Lung (tissue), 11 donors: ENCODE measurements at regions not wholly inside any gene's neighbourhood (a gene's known extent, or its start where the extent isn't known, plus 50 kb on each side); places are given as distances from the start of the nearest gene placed in this dataset.
A peak's percentile ranks its signal among the peaks of the same experiment; 100 is the strongest.

Experiments
- ATAC-seq: fragments of 200-7000 bp; cut with Tn5 transposase; one replicate; pipeline ENCODE4 v1.9.1; 2020; ENCODE audit warnings: moderate number of reproducible peaks; ENCODE audit not compliant: insufficient read depth, low FRiP score
- DNase-seq, 3 donors: peaks; one replicate each; pipeline ENCODE4 v3.0.0-alpha.2; 2013 to 2017
- H3K27ac ChIP-seq, 2 donors: one replicate each; pipeline ENCODE4 v1.5.1; 2013; ENCODE audit warnings: mild to moderate bottlenecking in 2 of 2, moderate library complexity in 2 of 2, control low read depth in 1 of 2, inconsistent platforms in 1 of 2, low read depth in 1 of 2, low read length in 1 of 2
- H3K27me3 ChIP-seq, 3 donors: one replicate each; pipeline ENCODE4 v1.5.1; 2013; ENCODE audit warnings: low read length in 2 of 3; ENCODE audit not compliant: control insufficient read depth in 3 of 3, insufficient read depth in 3 of 3
- H3K36me3 ChIP-seq, 4 donors: one replicate each; pipeline ENCODE4 v1.5.1; 2013; ENCODE audit warnings: low read length in 4 of 4, mild to moderate bottlenecking in 1 of 4, moderate library complexity in 1 of 4; ENCODE audit not compliant: control insufficient read depth in 4 of 4, insufficient read depth in 4 of 4
- H3K4me1 ChIP-seq, 5 donors: one replicate each; pipeline ENCODE4 v1.5.1; 2013; ENCODE audit warnings: low read length in 5 of 5, mild to moderate bottlenecking in 2 of 5, moderate library complexity in 1 of 5; ENCODE audit not compliant: control insufficient read depth in 5 of 5, insufficient read depth in 5 of 5
- H3K4me3 ChIP-seq: one replicate; pipeline ENCODE4 v1.5.1; 2013; ENCODE audit warnings: mild to moderate bottlenecking, control low read depth, moderate library complexity
- H3K9ac ChIP-seq, 2 donors: one replicate each; pipeline ENCODE4 v1.5.1; 2013; ENCODE audit warnings: low read length in 2 of 2, control low read depth in 1 of 2; ENCODE audit not compliant: insufficient read depth in 1 of 2
- H3K9me3 ChIP-seq, 4 donors: one replicate each; pipeline ENCODE4 v1.5.1; 2013; ENCODE audit warnings: low read length in 3 of 4, mild to moderate bottlenecking in 1 of 4, moderate library complexity in 1 of 4; ENCODE audit not compliant: control insufficient read depth in 4 of 4, insufficient read depth in 3 of 4
- CTCF ChIP-seq: IDR thresholded peaks from 2 replicates; pipeline ENCODE4 v1.5.1; 2012; ENCODE audit warnings: mild to moderate bottlenecking; ENCODE audit errors: control extremely low read depth, extremely low read depth
- WGBS, 2 donors: extraction: QIAGEN DNeasy Blood & Tissue Kit; methylation state at CpG; one replicate each; pipeline ENCODE4 v1.1.7; 2013; 5-methylcytosine and 5-hydroxymethylcytosine counted together
- donor health status: control.
- donor health status: control.
- donor health status: Bipolar disorder and iron deficiency.
- donor health status: healthy.
- donor health status: DM: yes; HTN: yes; CAD: no.

GRCh38 chr14:34328178-34328577 is 133.9 kb downstream of the SPTSSA start:
- peak in 2 of 3 donors; percentile 22 to 53 for DNase-seq

GRCh38 chr14:34325493-34325892 is 136.5 kb downstream of the SPTSSA start:
- no peak overlapping the region for H3K27ac ChIP-seq
- H3K27me3 ChIP-seq, result no peaks in the 10 kb centered on the region
- peaks cover 0 to under 1% (median 0%) of the 10 kb centered on the region in 4 donors for H3K9me3 ChIP-seq
- no peaks in the 10 kb centered on the region for H3K36me3 ChIP-seq
- ATAC-seq (no peak), DNase-seq (no peak)
- H3K4me1 ChIP-seq, result peaks cover 0 to 3% (median 0%) of the 10 kb centered on the region in 5 donors
- H3K4me3 ChIP-seq, result no peak overlapping the region
- no peak for TF ChIP-seq CTCF
- H3K9ac ChIP-seq, result no peak overlapping the region

More at GRCh38 chr14:34328178-34328577, 133.9 kb downstream of the SPTSSA start:
- WGBS, 2 donors, result 56 to 67% methylated on average over 4 of the region's 4 CpGs
- no peak for ATAC-seq
- Histone ChIP-seq H3K36me3 (no peaks in the 10 kb centered on the region), H3K27ac (no peak overlapping the region), H3K9ac (no peak overlapping the region), H3K9me3 (no peaks in the 10 kb centered on the region), H3K27me3 (no peaks in the 10 kb centered on the region), H3K4me1 (peaks cover 0 to 3% (median 0%) of the 10 kb centered on the region in 5 donors), H3K4me3 (no peak overlapping the region)
- no peak for TF ChIP-seq CTCF

- H3K27me3 ChIP-seq, result no peaks in the 10 kb centered on the region
- ATAC-seq, result peak; percentile 58
- DNase-seq, result peak in 2 of 3 donors; percentile 64 to 75
- peaks cover 0 to 3% (median 0%) of the 10 kb centered on the region in 5 donors for H3K4me1 ChIP-seq
- peaks cover 0 to 2% (median 0%) of the 10 kb centered on the region in 4 donors for H3K9me3 ChIP-seq
- TF ChIP-seq CTCF, result peak; percentile 21
- no peak overlapping the region for H3K4me3 ChIP-seq
- no peak overlapping the region for H3K27ac ChIP-seq
- 17 to 18% methylated on average over 6 of the region's 6 CpGs for WGBS, 2 donors
- H3K9ac ChIP-seq, result no peak overlapping the region
- no peaks in the 10 kb centered on the region for H3K36me3 ChIP-seq
Observed at GRCh38 chr14:34324363-34324795, 137.7 kb downstream of the SPTSSA start.

- TF ChIP-seq CTCF, result peak; percentile 26
- Histone ChIP-seq H3K9ac (no peak overlapping the region), H3K4me3 (no peak overlapping the region), H3K9me3 (peaks cover 0 to 2% (median 0%) of the 10 kb centered on the region in 4 donors), H3K27me3 (no peaks in the 10 kb centered on the region), H3K27ac (no peak overlapping the region), H3K4me1 (no peaks in the 10 kb centered on the region), H3K36me3 (no peaks in the 10 kb centered on the region)
- DNase-seq, result peak; percentile 47 to 59 (median 51)
- ATAC-seq, result peak; percentile 68
- WGBS, 2 donors, result 40 to 43% methylated on average over 8 of the region's 8 CpGs
Observed at GRCh38 chr14:34322940-34323418, 139.1 kb downstream of the SPTSSA start.
